Neural cell (in vitro differentiated cells): ENCODE measurements at regions not wholly inside any gene's neighbourhood (a gene's known extent, or its start where the extent isn't known, plus 50 kb on each side); places are given as distances from the start of the nearest gene placed in this dataset.

ENCODE experiments used
- CTCF ChIP-seq: fragments of 450-650 bp; IDR thresholded peaks from 2 replicates; pipeline ENCODE4 v1.5.1; 2014; ENCODE audit warnings: antibody characterized with exemption, mild to moderate bottlenecking, moderate library complexity; ENCODE audit not compliant: poor library complexity, severe bottlenecking
- EZH2 ChIP-seq: fragments of 200-600, 300-800 bp; shearing (Covaris generic), sonication (generic); IDR thresholded peaks from 2 replicates; pipeline ENCODE4 v1.6.1; 2014; ENCODE audit warnings: antibody characterized with exemption, low read length, borderline replicate concordance, mild to moderate bottlenecking; ENCODE audit not compliant: insufficient read depth, poor library complexity, severe bottlenecking
- POLR2AphosphoS5 ChIP-seq: IDR thresholded peaks from 2 replicates; pipeline ENCODE4 v1.6.1; 2012
- REST ChIP-seq: IDR thresholded peaks from 2 replicates; pipeline ENCODE4 v1.6.1; 2012; ENCODE audit warnings: borderline replicate concordance

GRCh38 chr18:55974521-55974920 is 386.5 kb upstream of the TCF4 start:
- TF ChIP-seq CTCF (no peak), EZH2 (no peak), POLR2AphosphoS5 (no peak), REST (no peak)
